ENCODE measurements at regions not wholly inside any gene's neighbourhood (a gene's known extent, or its start where the extent isn't known, plus 50 kb on each side); places are given as distances from the start of the nearest gene placed in this dataset.

- Histone ChIP-seq H3K36me3 (no peaks in the 10 kb centered on the region), H3K9me3 (no peaks in the 10 kb centered on the region), H3K4me3 (no peak overlapping the region), H3K27me3 (no peaks in the 10 kb centered on the region), H3K27ac (no peak overlapping the region), H3K4me1 (no peaks in the 10 kb centered on the region)
- TF ChIP-seq EP300 (IDR thresholded peaks at IDR 0.05) = no peak
- TF ChIP-seq POLR2A (IDR thresholded peaks at IDR 0.05) = no peak
- no peak for TF ChIP-seq POLR2AphosphoS5 (IDR thresholded peaks at IDR 0.05)
- no peak for TF ChIP-seq CTCF (IDR thresholded peaks at IDR 0.05)
- intact Hi-C loops (cut with DNase I; ENCODE audit: low total_unique reads) = no loop called here
- 62 to 78% (median 76%) methylated on average over 4 of the region's 4 CpGs for WGBS, 5 donors
- DNase-seq = no peak
Observed at GRCh38 chr6:23302514-23302913, 733.1 kb downstream of the HDGFL1 start.

- no peaks in the 10 kb centered on the region for H3K4me1 ChIP-seq
- 61 to 74% (median 65%) methylated on average over 2 of the region's 2 CpGs for WGBS, 5 donors
- no peak overlapping the region for H3K27ac ChIP-seq
- H3K9me3 ChIP-seq = no peaks in the 10 kb centered on the region
- no peak for DNase-seq
- TF ChIP-seq CTCF (IDR thresholded peaks at IDR 0.05) (no peak), POLR2A (IDR thresholded peaks at IDR 0.05) (no peak), EP300 (IDR thresholded peaks at IDR 0.05) (no peak), POLR2AphosphoS5 (IDR thresholded peaks at IDR 0.05) (no peak)
- no peak overlapping the region for H3K4me3 ChIP-seq
- no peaks in the 10 kb centered on the region for H3K36me3 ChIP-seq
- intact Hi-C loops (cut with DNase I; ENCODE audit: low total_unique reads) = no loop called here
- H3K27me3 ChIP-seq = no peaks in the 10 kb centered on the region
Observed at GRCh38 chr6:23305325-23305943, 736.1 kb downstream of the HDGFL1 start.

GRCh38 chr6:23306251-23306950, 737.0 kb downstream of the HDGFL1 start:
- Histone ChIP-seq H3K4me1 (no peaks in the 10 kb centered on the region), H3K27me3 (no peaks in the 10 kb centered on the region), H3K4me3 (no peak overlapping the region), H3K9me3 (no peaks in the 10 kb centered on the region), H3K36me3 (no peaks in the 10 kb centered on the region), H3K27ac (no peak overlapping the region)
- intact Hi-C loops (cut with DNase I; ENCODE audit: low total_unique reads) = no loop called here
- WGBS, 5 donors = 67 to 84% (median 79%) methylated on average over 2 of the region's 2 CpGs
- no peak for DNase-seq
- TF ChIP-seq POLR2AphosphoS5 (IDR thresholded peaks at IDR 0.05) (no peak), EP300 (IDR thresholded peaks at IDR 0.05) (no peak), CTCF (IDR thresholded peaks at IDR 0.05) (no peak), POLR2A (IDR thresholded peaks at IDR 0.05) (no peak)

- H3K27ac ChIP-seq = no peak overlapping the region
- no peak overlapping the region for H3K4me3 ChIP-seq
- no peaks in the 10 kb centered on the region for H3K4me1 ChIP-seq
- H3K27me3 ChIP-seq = no peaks in the 10 kb centered on the region
- intact Hi-C loops (cut with DNase I; ENCODE audit: low total_unique reads) = no loop called here
- H3K36me3 ChIP-seq = no peaks in the 10 kb centered on the region
- DNase-seq = no peak
- TF ChIP-seq CTCF (IDR thresholded peaks at IDR 0.05) (no peak), POLR2A (IDR thresholded peaks at IDR 0.05) (no peak), POLR2AphosphoS5 (IDR thresholded peaks at IDR 0.05) (no peak), EP300 (IDR thresholded peaks at IDR 0.05) (no peak)
- no peaks in the 10 kb centered on the region for H3K9me3 ChIP-seq
- 60 to 66% (median 64%) methylated on average over 4 of the region's 4 CpGs for WGBS, 5 donors
Observed at GRCh38 chr6:23307516-23307915, 738.1 kb downstream of the HDGFL1 start.

All from stomach (tissue), 8 donors.